ENCODE measurements at regions not wholly inside any gene's neighbourhood (a gene's known extent, or its start where the extent isn't known, plus 50 kb on each side); places are given as distances from the start of the nearest gene placed in this dataset.

GRCh38 chr7:67731704-67732103 is 735.1 kb downstream of the TYW1 start:
- no peak for DNase-seq
- ATAC-seq (ENCODE audit: insufficient read depth, low read depth) = no peak
- no peak overlapping the region for H3K9ac ChIP-seq (ENCODE audit: low read depth, low read length)
- no peaks in the 10 kb centered on the region for H3K9me3 ChIP-seq (ENCODE audit: insufficient read depth, low read length, severe bottlenecking)
- no peak overlapping the region for H2AFZ ChIP-seq (ENCODE audit: low read depth, low read length)
- H4K20me1 ChIP-seq (ENCODE audit: insufficient read depth, low read length) = no peaks in the 10 kb centered on the region
- H3K4me3 ChIP-seq (ENCODE audit: low read depth in 1 of 2, low read length in 2 of 2) = no peak overlapping the region
- H3K27me3 ChIP-seq (ENCODE audit: insufficient read depth, low read length, poor library complexity) = no peaks in the 10 kb centered on the region
- H3K4me1 ChIP-seq (ENCODE audit: insufficient read depth, low read length) = no peaks in the 10 kb centered on the region
- no peak overlapping the region for H3K27ac ChIP-seq (ENCODE audit: low read length)
- H3K36me3 ChIP-seq (ENCODE audit: insufficient read depth, low read length) = no peaks in the 10 kb centered on the region
- TF ChIP-seq CTCF (IDR thresholded peaks at IDR 0.05; ENCODE audit: borderline replicate concordance, extremely low read depth, low read length, poor library complexity, severe bottlenecking) (no peak), EZH2 (IDR thresholded peaks at IDR 0.05; ENCODE audit: borderline replicate concordance, low read depth, low read length, severe bottlenecking) (no peak)
- H3K79me2 ChIP-seq (ENCODE audit: insufficient read depth, low read length) = no peaks in the 10 kb centered on the region
- no peak overlapping the region for H3K4me2 ChIP-seq (ENCODE audit: insufficient read depth, low read length)

GRCh38 chr7:67732898-67733297 is 736.3 kb downstream of the TYW1 start:
- Histone ChIP-seq H3K4me1 (ENCODE audit: insufficient read depth, low read length) (no peaks in the 10 kb centered on the region), H3K9ac (ENCODE audit: low read depth, low read length) (no peak overlapping the region), H3K79me2 (ENCODE audit: insufficient read depth, low read length) (no peaks in the 10 kb centered on the region), H3K9me3 (ENCODE audit: insufficient read depth, low read length, severe bottlenecking) (no peaks in the 10 kb centered on the region), H3K4me2 (ENCODE audit: insufficient read depth, low read length) (no peak overlapping the region), H2AFZ (ENCODE audit: low read depth, low read length) (no peak overlapping the region), H4K20me1 (ENCODE audit: insufficient read depth, low read length) (no peaks in the 10 kb centered on the region), H3K27ac (ENCODE audit: low read length) (no peak overlapping the region), H3K36me3 (ENCODE audit: insufficient read depth, low read length) (no peaks in the 10 kb centered on the region), H3K4me3 (ENCODE audit: low read depth in 1 of 2, low read length in 2 of 2) (no peak overlapping the region), H3K27me3 (ENCODE audit: insufficient read depth, low read length, poor library complexity) (no peaks in the 10 kb centered on the region)
- ATAC-seq (ENCODE audit: insufficient read depth, low read depth) = no peak
- DNase-seq = no peak
- TF ChIP-seq CTCF (IDR thresholded peaks at IDR 0.05; ENCODE audit: borderline replicate concordance, extremely low read depth, low read length, poor library complexity, severe bottlenecking) (no peak), EZH2 (IDR thresholded peaks at IDR 0.05; ENCODE audit: borderline replicate concordance, low read depth, low read length, severe bottlenecking) (no peak)

DNA sequence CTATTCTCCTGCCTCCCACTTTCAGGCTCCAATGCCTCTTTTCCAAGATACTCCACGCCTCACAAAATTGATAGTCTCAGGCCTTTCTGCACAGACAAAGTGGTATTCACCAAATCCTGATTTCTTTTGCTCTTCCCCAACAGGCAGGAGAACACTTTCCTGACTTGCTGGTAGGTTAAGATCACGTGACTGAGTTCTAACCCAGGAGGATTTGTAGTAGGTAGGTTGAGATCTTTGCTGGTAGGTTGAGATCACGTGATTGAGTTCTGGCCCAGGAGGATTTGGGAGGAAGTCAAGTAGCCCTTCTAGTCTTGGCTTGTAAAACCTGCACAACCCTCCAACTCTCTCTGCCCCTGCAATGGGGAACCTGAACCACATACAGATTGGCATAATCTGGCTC is 741.5 kb downstream of the TYW1 start:
- no peak overlapping the region for H3K4me2 ChIP-seq (ENCODE audit: insufficient read depth, low read length)
- H3K36me3 ChIP-seq (ENCODE audit: insufficient read depth, low read length) = no peaks in the 10 kb centered on the region
- TF ChIP-seq CTCF (IDR thresholded peaks at IDR 0.05; ENCODE audit: borderline replicate concordance, extremely low read depth, low read length, poor library complexity, severe bottlenecking) (no peak), EZH2 (IDR thresholded peaks at IDR 0.05; ENCODE audit: borderline replicate concordance, low read depth, low read length, severe bottlenecking) (no peak)
- H2AFZ ChIP-seq (ENCODE audit: low read depth, low read length) = no peak overlapping the region
- H3K4me3 ChIP-seq (ENCODE audit: low read depth in 1 of 2, low read length in 2 of 2) = no peak overlapping the region
- H3K9me3 ChIP-seq (ENCODE audit: insufficient read depth, low read length, severe bottlenecking) = no peaks in the 10 kb centered on the region
- H3K9ac ChIP-seq (ENCODE audit: low read depth, low read length) = no peak overlapping the region
- H4K20me1 ChIP-seq (ENCODE audit: insufficient read depth, low read length) = no peaks in the 10 kb centered on the region
- no peaks in the 10 kb centered on the region for H3K4me1 ChIP-seq (ENCODE audit: insufficient read depth, low read length)
- ATAC-seq (ENCODE audit: insufficient read depth, low read depth) (no peak), DNase-seq (no peak)
- no peak overlapping the region for H3K27ac ChIP-seq (ENCODE audit: low read length)
- H3K79me2 ChIP-seq (ENCODE audit: insufficient read depth, low read length) = no peaks in the 10 kb centered on the region
- no peaks in the 10 kb centered on the region for H3K27me3 ChIP-seq (ENCODE audit: insufficient read depth, low read length, poor library complexity)

DNA sequence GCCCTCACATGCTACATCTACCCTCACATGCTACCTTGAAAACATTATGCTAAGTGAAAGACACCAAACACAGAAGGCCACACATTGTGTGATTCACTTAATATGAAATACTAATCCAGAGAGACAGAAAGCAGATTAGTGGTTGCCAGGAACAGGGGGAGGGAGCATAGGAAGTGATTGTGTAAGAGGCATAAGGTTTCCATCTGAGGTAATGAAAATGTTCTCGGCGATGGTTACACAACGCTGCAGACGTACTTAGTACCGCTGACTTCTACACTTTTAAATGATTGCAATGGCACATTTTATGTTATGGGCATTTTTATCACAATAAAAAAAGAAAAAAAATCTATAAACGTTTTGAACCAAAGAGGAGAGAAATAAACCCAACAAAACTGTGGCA is 742.3 kb downstream of the TYW1 start:
- Histone ChIP-seq H3K9me3 (ENCODE audit: insufficient read depth, low read length, severe bottlenecking) (no peaks in the 10 kb centered on the region), H4K20me1 (ENCODE audit: insufficient read depth, low read length) (no peaks in the 10 kb centered on the region), H3K27me3 (ENCODE audit: insufficient read depth, low read length, poor library complexity) (no peaks in the 10 kb centered on the region), H3K27ac (ENCODE audit: low read length) (no peak overlapping the region), H3K36me3 (ENCODE audit: insufficient read depth, low read length) (no peaks in the 10 kb centered on the region), H2AFZ (ENCODE audit: low read depth, low read length) (no peak overlapping the region), H3K79me2 (ENCODE audit: insufficient read depth, low read length) (no peaks in the 10 kb centered on the region), H3K4me2 (ENCODE audit: insufficient read depth, low read length) (no peak overlapping the region), H3K4me1 (ENCODE audit: insufficient read depth, low read length) (no peaks in the 10 kb centered on the region), H3K4me3 (ENCODE audit: low read depth in 1 of 2, low read length in 2 of 2) (no peak overlapping the region), H3K9ac (ENCODE audit: low read depth, low read length) (no peak overlapping the region)
- DNase-seq (no peak), ATAC-seq (ENCODE audit: insufficient read depth, low read depth) (no peak)
- TF ChIP-seq CTCF (IDR thresholded peaks at IDR 0.05; ENCODE audit: borderline replicate concordance, extremely low read depth, low read length, poor library complexity, severe bottlenecking) = no peak
- TF ChIP-seq EZH2 (IDR thresholded peaks at IDR 0.05; ENCODE audit: borderline replicate concordance, low read depth, low read length, severe bottlenecking) = no peak

All from DND-41 (cell line).